ENCODE measurements at regions not wholly inside any gene's neighbourhood (a gene's known extent, or its start where the extent isn't known, plus 50 kb on each side); places are given as distances from the start of the nearest gene placed in this dataset.
"Not testable (repeated sequence)": the region's sequence is repeated elsewhere in the genome, so short reads cannot be mapped to it uniquely, and the experiment has no call there.

DNA sequence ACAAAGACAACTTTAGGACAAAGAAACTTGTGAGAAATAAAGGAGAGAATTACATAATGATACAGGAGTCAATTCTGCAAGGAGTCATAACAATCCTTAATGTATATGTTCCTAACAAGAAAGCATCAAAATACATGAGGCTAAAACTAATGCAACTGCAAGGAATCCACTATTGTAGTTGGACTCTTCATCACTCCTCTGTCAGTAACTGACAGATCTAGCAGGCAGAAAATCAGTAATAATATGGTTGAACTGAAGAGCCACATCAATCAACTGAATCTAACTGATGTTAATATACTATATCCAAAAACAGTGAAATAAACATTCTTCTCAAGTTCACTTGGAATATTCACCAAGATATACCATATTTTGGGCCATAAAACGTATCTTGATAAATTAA is 1806.4 kb upstream of the CELF4 start:
- no peak for DNase-seq

- no peak for DNase-seq
These were observed 1801.1 kb upstream of the CELF4 start for GRCh38 chr18:39366656-39367055.

DNA sequence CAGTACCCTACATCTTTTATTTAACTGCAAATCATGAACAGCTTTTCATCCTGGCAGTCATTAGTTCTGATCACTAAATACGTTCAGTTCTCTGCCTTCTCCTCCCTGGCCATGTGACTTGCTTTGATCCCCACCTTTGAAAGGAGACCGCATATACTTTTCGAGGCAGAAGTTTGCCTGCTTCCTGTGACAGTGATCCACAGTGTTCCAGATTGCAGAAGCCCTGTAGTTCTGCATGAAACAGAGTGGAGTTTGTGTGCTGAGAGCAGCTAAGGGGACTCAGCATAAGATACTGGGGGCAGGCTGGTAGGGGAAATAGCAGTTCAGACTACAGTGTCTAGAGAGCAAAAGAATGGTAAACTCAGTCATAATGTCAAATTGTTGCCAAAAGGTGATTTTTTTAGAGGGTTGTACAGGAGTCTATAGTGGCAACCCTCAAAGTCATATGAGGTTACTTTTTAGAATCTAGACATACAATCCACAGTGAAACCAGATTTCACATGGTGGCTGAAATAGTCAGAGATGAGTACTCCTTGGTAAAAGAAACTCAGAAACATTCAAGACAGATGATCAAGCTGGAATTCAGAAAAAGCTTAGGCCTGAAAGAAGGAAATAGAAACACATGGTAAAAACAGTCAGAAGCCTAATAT is 1800.4 kb upstream of the CELF4 start:
- no peak for DNase-seq

DNA sequence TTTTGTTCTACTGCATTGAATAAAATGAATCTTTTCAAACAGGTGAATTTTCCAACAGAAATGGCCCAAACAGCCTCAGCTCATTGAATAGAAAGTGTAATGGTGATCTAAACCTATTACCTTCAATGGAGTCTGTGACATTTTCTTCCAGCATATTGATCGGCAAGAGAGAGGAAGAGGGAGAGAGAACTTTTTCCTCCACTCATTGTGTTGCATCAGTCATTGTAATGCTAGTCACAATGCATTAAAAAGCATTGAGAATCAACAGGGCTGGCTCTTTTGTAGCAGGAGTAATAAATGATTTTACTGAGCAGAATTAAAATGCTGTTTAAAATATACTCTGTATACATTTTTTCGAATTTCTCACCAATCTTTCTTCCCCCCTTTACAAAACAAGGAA is 1794.5 kb upstream of the CELF4 start:
- no peak for DNase-seq

- no peak for DNase-seq
These were observed 1794.0 kb upstream of the CELF4 start for GRCh38 chr18:39359636-39360035.

GRCh38 chr18:39350945-39351344 is 1785.3 kb upstream of the CELF4 start:
- DNase-seq: no peak

GRCh38 chr18:39349801-39350200 is 1784.2 kb upstream of the CELF4 start:
- DNase-seq: no peak

DNA sequence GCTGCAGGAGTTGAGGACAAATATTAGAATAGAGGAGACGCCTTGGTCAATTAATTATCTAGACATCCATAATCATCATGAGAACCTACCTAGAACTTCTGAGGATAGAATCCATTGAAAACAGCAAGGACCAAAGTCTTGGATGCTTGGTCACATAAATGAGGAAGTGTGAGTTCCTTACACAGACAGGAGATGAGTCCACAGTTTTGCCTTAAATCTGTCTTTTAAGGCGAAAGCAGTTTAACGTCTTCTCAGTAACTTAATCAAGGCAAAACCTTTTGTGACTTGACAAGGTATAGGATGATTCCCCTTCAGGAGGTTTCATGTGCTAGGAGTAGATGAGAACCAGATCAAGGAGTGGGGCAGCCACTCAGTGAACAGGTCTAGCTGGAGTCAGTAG is 1783.2 kb upstream of the CELF4 start:
- no peak for DNase-seq

- no peak for DNase-seq
These were observed 1782.1 kb upstream of the CELF4 start for GRCh38 chr18:39347701-39348100.

DNA sequence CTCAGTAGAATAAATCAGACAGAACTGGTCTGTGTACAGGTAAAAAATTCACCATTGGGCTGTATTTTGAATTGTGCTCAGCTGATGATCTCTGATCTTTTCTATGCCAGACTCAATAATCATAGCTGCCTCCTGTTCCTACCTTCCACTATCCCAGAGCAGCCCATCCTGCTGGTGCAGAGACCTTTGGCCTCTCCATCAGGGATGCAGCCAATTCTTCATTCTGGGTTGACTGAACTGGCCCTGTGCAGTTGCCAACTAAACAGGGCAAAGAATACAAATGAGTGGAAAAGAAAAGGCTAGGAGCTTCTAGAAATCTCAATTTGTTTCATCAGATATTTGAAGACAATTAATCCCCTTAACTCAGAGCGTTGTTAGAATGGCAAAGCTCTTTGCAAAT is 1781.3 kb upstream of the CELF4 start:
- DNase-seq: no peak

- DNase-seq: peak; percentile 89
These were observed 1779.7 kb upstream of the CELF4 start for GRCh38 chr18:39345321-39345720.

DNA sequence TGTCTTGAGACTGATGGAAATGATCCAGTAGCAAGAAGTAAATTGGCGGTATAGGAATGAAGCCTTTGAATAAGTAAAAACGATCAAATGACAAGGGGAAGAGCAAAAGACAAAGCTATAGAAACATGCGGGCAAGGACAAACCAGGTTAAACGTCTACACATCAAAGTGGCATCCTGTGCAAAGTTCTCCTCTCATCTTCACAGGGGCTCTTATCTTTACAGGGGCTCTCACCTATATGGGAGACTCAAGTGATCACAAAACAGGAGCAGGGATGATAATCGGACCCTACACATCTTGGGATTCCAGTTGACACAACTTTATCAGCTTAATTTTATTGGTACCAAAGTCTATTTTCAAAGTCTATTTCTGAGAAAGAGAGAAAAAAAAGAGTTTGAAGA is 1778.9 kb upstream of the CELF4 start:
- no peak for DNase-seq

GRCh38 chr18:39341129-39341528 is 1775.5 kb upstream of the CELF4 start:
- DNase-seq: no peak

DNA sequence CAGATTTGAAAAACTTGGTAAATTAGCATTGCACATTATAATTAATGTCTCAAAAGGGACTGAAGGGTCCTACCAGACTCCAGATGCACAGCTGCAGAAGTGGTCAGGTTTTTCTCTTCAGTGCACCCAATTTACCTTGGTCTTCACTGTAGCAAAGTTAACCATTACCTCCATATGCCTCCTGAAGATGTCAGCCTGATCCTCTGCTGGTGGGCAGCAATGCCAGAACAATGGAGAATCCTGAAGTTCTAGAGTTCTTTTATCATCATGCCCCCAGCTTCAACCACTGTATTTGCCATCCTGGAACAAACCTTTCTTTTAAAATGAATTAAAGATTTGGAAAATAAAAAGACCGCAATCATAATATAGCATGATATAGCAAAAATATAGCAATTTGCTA is 1774.8 kb upstream of the CELF4 start:
- no peak for DNase-seq

- no peak for DNase-seq
These were observed 1764.1 kb upstream of the CELF4 start for GRCh38 chr18:39329496-39330275.

- DNase-seq: no peak
These were observed 1761.2 kb upstream of the CELF4 start for GRCh38 chr18:39326772-39327171.

DNA sequence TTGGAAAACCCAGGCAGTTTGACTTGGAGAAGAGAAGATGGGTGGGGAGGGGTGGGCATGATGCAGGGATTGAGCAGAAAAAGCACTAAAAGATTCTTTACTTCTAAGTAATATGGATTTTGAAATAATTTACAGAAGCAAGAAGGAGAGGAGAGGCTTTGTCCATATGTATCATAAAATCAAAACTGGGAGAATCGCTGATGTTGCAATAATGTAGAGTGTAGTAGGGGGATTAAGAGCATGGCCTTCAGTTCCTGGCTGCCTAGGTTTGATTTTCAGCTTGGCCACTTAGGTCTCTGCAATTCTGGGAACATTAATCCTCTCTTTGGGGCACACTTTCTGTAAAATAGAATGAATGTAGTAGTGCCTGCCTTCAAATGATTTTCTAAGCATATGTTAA is 1760.4 kb upstream of the CELF4 start:
- no peak for DNase-seq

- DNase-seq: no peak
These were observed 1753.5 kb upstream of the CELF4 start for GRCh38 chr18:39319141-39319540.

DNA sequence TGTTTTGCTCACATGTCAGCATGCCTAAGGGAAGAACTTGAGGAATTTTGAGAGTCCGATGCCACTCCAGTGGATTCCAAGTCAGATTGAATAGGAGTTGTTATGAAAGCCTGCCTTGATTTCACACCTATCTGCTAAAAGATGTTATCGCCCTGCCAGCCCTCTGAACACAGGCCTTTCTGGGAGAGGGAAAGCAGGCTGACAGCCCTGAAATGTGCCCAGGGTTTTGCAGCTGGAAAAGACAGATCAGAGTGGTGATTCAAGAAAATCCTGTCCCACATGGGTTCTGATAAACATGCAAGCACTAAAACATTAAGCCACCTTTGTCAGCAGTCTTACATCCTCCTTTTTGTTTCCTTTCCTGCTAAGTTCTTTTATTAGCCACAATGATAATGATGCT is 1752.9 kb upstream of the CELF4 start:
- DNase-seq: no peak

GRCh38 chr18:39318008-39318407 is 1752.4 kb upstream of the CELF4 start:
- DNase-seq: no peak

- DNase-seq: no peak
These were observed 1749.0 kb upstream of the CELF4 start for GRCh38 chr18:39314595-39314994.

- DNase-seq: no peak
These were observed 1748.4 kb upstream of the CELF4 start for GRCh38 chr18:39313992-39314391.

- DNase-seq: no peak
These were observed 1745.6 kb upstream of the CELF4 start for GRCh38 chr18:39311111-39311712.

DNA sequence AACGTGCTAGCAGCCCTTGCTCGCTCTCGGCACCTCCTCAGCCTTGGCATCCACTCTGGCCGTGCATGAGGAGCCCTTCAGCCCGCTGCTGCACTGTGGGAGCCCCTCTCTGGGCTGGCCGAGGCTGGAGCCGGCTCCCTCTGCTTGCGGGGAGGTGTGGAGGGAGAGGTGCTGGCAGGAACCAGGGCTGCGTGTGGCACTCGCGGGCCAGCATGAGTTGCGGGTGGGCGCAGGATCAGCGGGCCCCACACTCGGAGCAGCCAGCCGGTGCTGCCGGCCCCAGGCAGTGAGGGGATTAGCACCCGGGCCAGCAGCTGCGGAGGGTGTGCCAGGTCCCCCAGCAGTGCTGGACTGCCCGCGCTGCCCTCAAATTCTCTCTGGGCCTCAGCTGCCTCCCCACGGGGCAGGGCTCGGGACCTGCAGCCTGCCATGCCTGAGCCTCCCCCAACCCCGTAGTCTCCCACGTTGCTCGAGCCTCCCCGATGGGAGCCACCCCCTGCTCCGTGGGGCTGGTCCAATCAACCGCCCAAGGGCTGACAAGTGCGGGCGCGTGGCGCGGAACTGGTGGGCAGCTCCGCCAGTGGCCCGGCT is 1743.4 kb upstream of the CELF4 start:
- DNase-seq: not testable (repeated sequence)

All from fibroblast of skin of right quadriceps (primary cell).